ENCODE measurements at regions not wholly inside any gene's neighbourhood (a gene's known extent, or its start where the extent isn't known, plus 50 kb on each side); places are given as distances from the start of the nearest gene placed in this dataset.

DNA sequence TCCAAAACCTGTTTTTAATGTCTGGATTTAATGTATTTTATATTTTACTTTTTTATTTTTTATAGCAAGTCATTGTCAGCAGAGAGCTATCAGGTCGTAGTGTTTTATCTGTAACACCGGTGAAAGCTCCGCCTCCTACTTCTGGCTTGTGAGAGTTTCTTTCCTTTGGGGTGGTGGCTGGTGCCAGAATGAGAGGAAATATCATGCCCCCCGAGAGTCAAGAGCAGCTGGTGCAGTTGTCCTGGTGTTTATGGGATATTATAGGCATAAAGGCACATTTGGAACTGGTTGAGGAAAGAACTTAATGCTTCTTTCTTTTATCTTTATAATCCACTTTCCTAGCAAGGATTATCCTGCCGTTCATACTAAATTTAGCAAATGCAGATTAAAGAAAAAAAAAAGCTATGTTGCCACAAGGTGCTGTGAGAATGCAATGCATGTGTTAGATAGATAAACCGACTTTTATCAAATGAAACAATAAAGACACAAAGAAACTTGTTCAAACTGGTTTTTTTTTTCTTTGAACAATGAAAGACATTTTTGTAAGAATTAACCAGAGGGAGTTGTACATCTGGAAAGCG lies 260.1 kb upstream of the PLSCR5 start:
- no peak for TF ChIP-seq CTCF (IDR thresholded peaks at IDR 0.05; ENCODE audit: extremely low read depth, missing control alignments)

DNA sequence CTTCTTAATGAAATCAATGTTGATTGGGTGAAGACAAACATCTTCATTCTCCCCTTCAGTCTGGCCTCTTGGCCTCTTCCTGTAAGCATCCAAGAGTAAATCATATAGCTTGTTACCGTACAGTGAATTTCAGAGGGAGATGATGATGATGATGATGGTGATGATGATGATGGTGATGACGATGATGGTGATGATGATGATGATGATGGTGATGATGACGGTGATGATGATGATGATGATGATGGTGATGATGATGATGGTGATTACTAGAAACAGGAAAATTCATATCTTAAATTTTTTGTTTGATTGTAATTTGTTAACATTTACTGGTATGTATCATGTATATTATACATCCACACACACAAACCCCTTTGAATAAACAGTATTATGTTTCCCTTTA lies 256.1 kb upstream of the PLSCR5 start:
- no peak for TF ChIP-seq CTCF (IDR thresholded peaks at IDR 0.05; ENCODE audit: extremely low read depth, missing control alignments)
- no peak for DNase-seq (ENCODE audit: low spot score)

More for the DNA sequence above, 260.1 kb upstream of the PLSCR5 start:
- no peak for DNase-seq (ENCODE audit: low spot score)

DNA sequence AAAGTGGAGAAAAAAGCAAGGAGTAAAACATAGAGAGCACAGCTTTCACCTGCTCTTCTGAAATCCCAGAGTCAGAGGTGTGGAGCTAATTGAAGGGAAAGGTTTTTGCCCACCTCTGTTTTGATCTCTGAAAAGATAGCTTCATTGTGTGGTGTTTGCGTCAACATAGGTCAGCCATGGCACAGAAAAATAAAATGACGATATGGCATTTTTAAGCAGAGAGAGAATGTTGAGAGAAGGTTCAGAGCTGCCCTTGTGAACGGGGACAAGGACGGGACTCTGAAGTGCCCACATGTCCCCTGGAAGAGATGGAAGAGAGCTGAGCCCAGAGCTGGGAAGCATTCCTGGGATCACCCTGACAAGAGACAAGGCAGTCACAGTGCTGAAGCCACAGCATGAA lies 249.4 kb upstream of the PLSCR5 start:
- no peak for TF ChIP-seq CTCF (IDR thresholded peaks at IDR 0.05; ENCODE audit: extremely low read depth, missing control alignments)
- DNase-seq (ENCODE audit: low spot score): no peak

DNA sequence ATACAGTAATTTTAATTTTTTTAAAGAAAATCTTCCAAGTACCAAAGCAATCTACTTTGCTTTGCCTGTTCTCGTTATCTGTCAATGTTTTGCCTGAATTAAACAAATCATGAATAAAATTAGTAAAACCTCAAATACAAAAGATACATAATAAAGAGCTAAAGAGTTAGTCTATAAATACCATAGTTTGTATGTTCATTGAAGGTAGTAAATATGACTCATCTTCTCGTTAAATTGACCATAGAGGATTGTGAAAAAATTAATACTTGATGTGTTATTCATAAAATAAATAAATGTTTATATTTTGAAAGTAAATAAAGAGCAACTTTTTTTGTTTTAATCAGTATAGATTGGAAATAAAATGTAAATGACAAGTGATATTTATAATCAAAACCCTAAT lies 246.5 kb upstream of the PLSCR5 start:
- no peak for DNase-seq (ENCODE audit: low spot score)
- TF ChIP-seq CTCF (IDR thresholded peaks at IDR 0.05; ENCODE audit: extremely low read depth, missing control alignments): no peak

GRCh38 chr3:146845361-146845760 lies 240.2 kb upstream of the PLSCR5 start:
- no peak for TF ChIP-seq CTCF (IDR thresholded peaks at IDR 0.05; ENCODE audit: extremely low read depth, missing control alignments)
- no peak for DNase-seq (ENCODE audit: low spot score)

DNA sequence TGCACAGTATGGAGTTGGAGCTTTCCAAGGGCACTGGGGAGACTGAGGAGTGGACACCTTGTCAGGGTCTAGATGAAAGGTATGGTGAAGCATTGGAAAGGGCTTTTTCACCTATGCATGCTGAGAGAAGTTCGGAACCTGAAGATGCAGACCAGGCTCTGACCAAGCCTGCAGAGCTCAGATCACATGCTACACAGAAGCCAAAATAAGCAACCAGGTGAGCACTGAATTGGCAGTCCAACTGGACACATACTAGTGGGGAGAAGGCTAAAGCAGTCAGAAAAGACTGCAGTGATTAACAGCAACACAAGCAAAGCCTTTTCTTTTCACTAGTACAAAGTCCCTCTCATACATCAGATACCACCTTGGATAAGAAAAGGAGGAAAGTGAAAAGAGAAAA lies 238.3 kb upstream of the PLSCR5 start:
- TF ChIP-seq CTCF (IDR thresholded peaks at IDR 0.05; ENCODE audit: extremely low read depth, missing control alignments): no peak
- DNase-seq (ENCODE audit: low spot score): no peak

GRCh38 chr3:146839727-146840375 lies 234.7 kb upstream of the PLSCR5 start:
- no peak for DNase-seq (ENCODE audit: low spot score)
- no peak for TF ChIP-seq CTCF (IDR thresholded peaks at IDR 0.05; ENCODE audit: extremely low read depth, missing control alignments)
